ENCODE measurements at regions not wholly inside any gene's neighbourhood (a gene's known extent, or its start where the extent isn't known, plus 50 kb on each side); places are given as distances from the start of the nearest gene placed in this dataset.
A peak's percentile ranks its signal among the peaks of the same experiment; 100 is the strongest.

DNA sequence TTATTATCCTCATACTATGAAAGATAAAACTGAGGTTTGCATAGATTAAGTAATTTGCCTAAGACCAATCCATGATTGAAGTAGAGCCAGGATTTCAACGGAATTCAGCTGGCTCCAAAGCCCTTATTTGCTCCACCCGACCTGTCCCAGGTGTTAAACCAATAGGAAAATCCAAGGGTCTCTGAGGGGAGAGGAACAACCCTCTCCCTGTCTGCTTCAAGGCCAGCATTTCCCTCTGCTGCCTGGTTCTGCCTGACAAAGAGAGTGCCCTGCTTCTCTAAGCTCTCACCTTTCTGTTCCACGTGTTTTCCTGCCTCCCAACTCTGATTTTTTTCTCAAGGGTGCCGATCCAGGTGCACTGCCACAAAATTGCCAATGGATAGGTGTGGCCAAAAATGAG lies 127.4 kb downstream of the UBE2U start:
- ATAC-seq, result no peak
- intact Hi-C loops (cut with micrococcal nuclease; ENCODE audit: unreplicated experiment), result no loop called here
- in situ Hi-C loops (cut with HindIII; ENCODE audit: low pct_unique_long_range_greater_than_20kb, low sequenced_read_pairs), result no loop called here

DNA sequence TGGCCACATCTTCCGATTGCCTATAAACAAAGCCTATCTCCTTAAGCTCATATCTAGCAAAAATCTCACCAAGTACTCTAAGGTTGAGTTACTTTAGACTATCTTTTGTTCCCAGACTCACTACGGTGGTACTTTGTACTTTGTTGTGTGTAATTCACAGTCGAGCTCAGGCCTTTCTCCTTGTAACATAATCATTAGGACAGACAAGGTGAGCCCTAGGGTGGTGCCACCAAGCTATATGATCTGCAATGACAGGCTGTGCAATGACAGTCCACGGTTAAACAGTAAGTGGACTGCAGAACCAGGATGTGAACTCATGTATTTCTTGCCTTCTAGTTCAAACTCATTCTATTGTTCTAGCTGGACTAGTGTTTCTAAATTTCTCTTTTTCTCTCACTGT lies 132.2 kb downstream of the UBE2U start:
- ATAC-seq, result no peak
- H3K27me3 ChIP-seq (ENCODE audit: control insufficient read depth, insufficient read depth, low read length), result no peaks in the 10 kb centered on the region
- H3K4me1 ChIP-seq (ENCODE audit: control insufficient read depth, insufficient read depth, low read length), result peaks cover 11% of the 10 kb centered on the region; the same call in 1 of the 2 replicates
- H3K4me3 ChIP-seq (ENCODE audit: low read depth in 2 of 2, low read length in 2 of 2), result no peak overlapping the region
- ChIA-PET POLR2A (interaction anchor here (0.6 kb wide), 1 partner anchor 391 kb away, joined by 11 read pairs; no protein-coding TSS in a partner anchor), CTCF (no interaction called here)
- H3K27ac ChIP-seq (ENCODE audit: low read length), result peak overlapping the region; percentile 34; the same call in 1 of the 2 replicates
- no peak for DNase-seq (ENCODE audit: low read depth, low spot score)
- in situ Hi-C loops (cut with HindIII; ENCODE audit: low pct_unique_long_range_greater_than_20kb, low sequenced_read_pairs) (no loop called here), intact Hi-C loops (cut with micrococcal nuclease; ENCODE audit: unreplicated experiment) (no loop called here)
- no peaks in the 10 kb centered on the region for H3K9me3 ChIP-seq (ENCODE audit: control insufficient read depth, insufficient read depth, low read depth, low read length)
- BruUV-seq (replicated peaks), result no TSS peak
- no peak for TF ChIP-seq POLR2AphosphoS5 (IDR thresholded peaks at IDR 0.05; ENCODE audit: low read depth, low read length)
- TF ChIP-seq SIN3A (IDR thresholded peaks at IDR 0.05; ENCODE audit: borderline replicate concordance, insufficient read depth, low read depth, low read length), result no peak
- TF ChIP-seq, protein P1, sequence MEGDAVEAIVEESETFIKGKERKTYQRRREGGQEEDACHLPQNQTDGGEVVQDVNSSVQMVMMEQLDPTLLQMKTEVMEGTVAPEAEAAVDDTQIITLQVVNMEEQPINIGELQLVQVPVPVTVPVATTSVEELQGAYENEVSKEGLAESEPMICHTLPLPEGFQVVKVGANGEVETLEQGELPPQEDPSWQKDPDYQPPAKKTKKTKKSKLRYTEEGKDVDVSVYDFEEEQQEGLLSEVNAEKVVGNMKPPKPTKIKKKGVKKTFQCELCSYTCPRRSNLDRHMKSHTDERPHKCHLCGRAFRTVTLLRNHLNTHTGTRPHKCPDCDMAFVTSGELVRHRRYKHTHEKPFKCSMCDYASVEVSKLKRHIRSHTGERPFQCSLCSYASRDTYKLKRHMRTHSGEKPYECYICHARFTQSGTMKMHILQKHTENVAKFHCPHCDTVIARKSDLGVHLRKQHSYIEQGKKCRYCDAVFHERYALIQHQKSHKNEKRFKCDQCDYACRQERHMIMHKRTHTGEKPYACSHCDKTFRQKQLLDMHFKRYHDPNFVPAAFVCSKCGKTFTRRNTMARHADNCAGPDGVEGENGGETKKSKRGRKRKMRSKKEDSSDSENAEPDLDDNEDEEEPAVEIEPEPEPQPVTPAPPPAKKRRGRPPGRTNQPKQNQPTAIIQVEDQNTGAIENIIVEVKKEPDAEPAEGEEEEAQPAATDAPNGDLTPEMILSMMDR (IDR thresholded peaks at IDR 0.05), result no peak
- TF ChIP-seq, protein P2, sequence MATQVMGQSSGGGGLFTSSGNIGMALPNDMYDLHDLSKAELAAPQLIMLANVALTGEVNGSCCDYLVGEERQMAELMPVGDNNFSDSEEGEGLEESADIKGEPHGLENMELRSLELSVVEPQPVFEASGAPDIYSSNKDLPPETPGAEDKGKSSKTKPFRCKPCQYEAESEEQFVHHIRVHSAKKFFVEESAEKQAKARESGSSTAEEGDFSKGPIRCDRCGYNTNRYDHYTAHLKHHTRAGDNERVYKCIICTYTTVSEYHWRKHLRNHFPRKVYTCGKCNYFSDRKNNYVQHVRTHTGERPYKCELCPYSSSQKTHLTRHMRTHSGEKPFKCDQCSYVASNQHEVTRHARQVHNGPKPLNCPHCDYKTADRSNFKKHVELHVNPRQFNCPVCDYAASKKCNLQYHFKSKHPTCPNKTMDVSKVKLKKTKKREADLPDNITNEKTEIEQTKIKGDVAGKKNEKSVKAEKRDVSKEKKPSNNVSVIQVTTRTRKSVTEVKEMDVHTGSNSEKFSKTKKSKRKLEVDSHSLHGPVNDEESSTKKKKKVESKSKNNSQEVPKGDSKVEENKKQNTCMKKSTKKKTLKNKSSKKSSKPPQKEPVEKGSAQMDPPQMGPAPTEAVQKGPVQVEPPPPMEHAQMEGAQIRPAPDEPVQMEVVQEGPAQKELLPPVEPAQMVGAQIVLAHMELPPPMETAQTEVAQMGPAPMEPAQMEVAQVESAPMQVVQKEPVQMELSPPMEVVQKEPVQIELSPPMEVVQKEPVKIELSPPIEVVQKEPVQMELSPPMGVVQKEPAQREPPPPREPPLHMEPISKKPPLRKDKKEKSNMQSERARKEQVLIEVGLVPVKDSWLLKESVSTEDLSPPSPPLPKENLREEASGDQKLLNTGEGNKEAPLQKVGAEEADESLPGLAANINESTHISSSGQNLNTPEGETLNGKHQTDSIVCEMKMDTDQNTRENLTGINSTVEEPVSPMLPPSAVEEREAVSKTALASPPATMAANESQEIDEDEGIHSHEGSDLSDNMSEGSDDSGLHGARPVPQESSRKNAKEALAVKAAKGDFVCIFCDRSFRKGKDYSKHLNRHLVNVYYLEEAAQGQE (IDR thresholded peaks at IDR 0.05; ENCODE audit: insufficient read depth in 1 of 2, low read depth in 2 of 2, low read length in 1 of 2), result no peak
- no peak for TF ChIP-seq TCF7L2 (IDR thresholded peaks at IDR 0.05; ENCODE audit: low read depth, low read length)
- no peaks in the 10 kb centered on the region for H3K36me3 ChIP-seq (ENCODE audit: control insufficient read depth, insufficient read depth, low read length)

More for the DNA sequence above, 127.4 kb downstream of the UBE2U start:
- Histone ChIP-seq H3K9me3 (ENCODE audit: control insufficient read depth, insufficient read depth, low read depth, low read length) (no peaks in the 10 kb centered on the region), H3K36me3 (ENCODE audit: control insufficient read depth, insufficient read depth, low read length) (no peaks in the 10 kb centered on the region), H3K27ac (ENCODE audit: low read length) (no peak overlapping the region), H3K4me1 (ENCODE audit: control insufficient read depth, insufficient read depth, low read length) (no peaks in the 10 kb centered on the region), H3K27me3 (ENCODE audit: control insufficient read depth, insufficient read depth, low read length) (no peaks in the 10 kb centered on the region), H3K4me3 (ENCODE audit: low read depth in 2 of 2, low read length in 2 of 2) (no peak overlapping the region)
- BruUV-seq (replicated peaks), result no TSS peak
- ChIA-PET CTCF (no interaction called here), POLR2A (no interaction called here)
- TF ChIP-seq SIN3A (IDR thresholded peaks at IDR 0.05; ENCODE audit: borderline replicate concordance, insufficient read depth, low read depth, low read length) (no peak), TCF7L2 (IDR thresholded peaks at IDR 0.05; ENCODE audit: low read depth, low read length) (no peak), POLR2AphosphoS5 (IDR thresholded peaks at IDR 0.05; ENCODE audit: low read depth, low read length) (no peak)
- TF ChIP-seq, protein P1 (IDR thresholded peaks at IDR 0.05), result no peak
- TF ChIP-seq, protein P2 (IDR thresholded peaks at IDR 0.05; ENCODE audit: insufficient read depth in 1 of 2, low read depth in 2 of 2, low read length in 1 of 2), result no peak
- DNase-seq (ENCODE audit: low read depth, low spot score), result no peak

Measured in Panc1 (cell line).